PC-9 (cell line): ENCODE measurements at regions not wholly inside any gene's neighbourhood (a gene's known extent, or its start where the extent isn't known, plus 50 kb on each side); places are given as distances from the start of the nearest gene placed in this dataset.

Source experiments
- BruUV-seq: library from RNA; stranded (reverse); fragments of 400-500 nt; replicated peaks from 2 replicates; lab custom pipeline; 2021; lab: Mats Ljungman, UMichigan
- CTCF ChIA-PET: fragments of 300-600 bp; sonication (Branson Sonifier 250); formaldehyde crosslinking; loops from one replicate; lab custom pipeline; 2022; ENCODE audit warnings: antibody characterized with exemption; lab: Charles Lee
- POLR2A ChIA-PET: fragments of 300-600 bp; sonication (Branson Sonifier 250); formaldehyde crosslinking; loops from one replicate; lab custom pipeline; 2022; ENCODE audit warnings: antibody characterized with exemption; ENCODE audit not compliant: unreplicated experiment; lab: Charles Lee
- DNase-seq, 2 experiments: peaks; one replicate each; pipeline versions ENCODE4 v3.0.0 to v3.0.0-alpha.2; 2015 to 2022; ENCODE audit warnings: mixed read lengths in 1 of 2
- H2AFZ ChIP-seq: fragments of 200-600 bp; sonication (generic); 2 replicates; pipeline ENCODE4 v1.8.1; 2017; ENCODE audit warnings: antibody characterized with exemption
- H3F3A ChIP-seq: fragments of 200-600 bp; sonication (generic); 2 replicates; pipeline ENCODE4 v1.8.1; 2017; ENCODE audit warnings: antibody characterized with exemption, mild to moderate bottlenecking, low read depth; ENCODE audit not compliant: insufficient read depth
- H3K27ac ChIP-seq: fragments of 200-600 bp; sonication (generic); 2 replicates; pipeline ENCODE4 v1.6.1; 2016; ENCODE audit warnings: mixed run types
- H3K27me3 ChIP-seq: fragments of 200-600 bp; sonication (generic); 2 replicates; pipeline ENCODE4 v1.6.1; 2016; ENCODE audit warnings: low read depth, mixed run types; ENCODE audit not compliant: insufficient read depth
- H3K36me3 ChIP-seq: fragments of 200-600 bp; sonication (generic); 2 replicates; pipeline ENCODE4 v1.6.1; 2016; ENCODE audit warnings: low read depth, mixed run types
- H3K4me1 ChIP-seq: fragments of 200-600 bp; sonication (generic); replicated peaks from 2 replicates; pipeline ENCODE4 v1.6.1; 2016; ENCODE audit warnings: mixed run types; ENCODE audit not compliant: insufficient read depth
- H3K4me2 ChIP-seq: fragments of 200-600 bp; sonication (generic); 2 replicates; pipeline ENCODE4 v1.6.1; 2017; ENCODE audit warnings: mixed run types
- H3K4me3 ChIP-seq: fragments of 200-600 bp; sonication (generic); 2 replicates; pipeline ENCODE4 v1.6.1; 2016; ENCODE audit warnings: mixed run types
- H3K79me2 ChIP-seq: fragments of 200-600 bp; sonication (generic); 2 replicates; pipeline ENCODE4 v1.6.1; 2017; ENCODE audit warnings: low read depth, mixed run types
- H3K9me2 ChIP-seq: fragments of 200-600 bp; sonication (generic); 2 replicates; pipeline ENCODE4 v1.8.1; 2017; ENCODE audit warnings: mild to moderate bottlenecking; ENCODE audit not compliant: insufficient read depth
- H3K9me3 ChIP-seq: fragments of 200-600 bp; sonication (generic); 2 replicates; pipeline ENCODE4 v1.8.1; 2016; ENCODE audit warnings: low read depth; ENCODE audit not compliant: insufficient read depth
- H4K20me1 ChIP-seq: fragments of 200-600 bp; sonication (generic); 2 replicates; pipeline ENCODE4 v1.8.1; 2017; ENCODE audit not compliant: insufficient read depth
- CTCF ChIP-seq: fragments of 200-600 bp; sonication (generic); conservative IDR thresholded peaks from 2 replicates; pipeline ENCODE4 v1.6.1; 2017; ENCODE audit warnings: mixed run types, antibody characterized with exemption, mild to moderate bottlenecking, moderate library complexity
- EZH2 ChIP-seq: fragments of 200-600 bp; sonication (generic); IDR thresholded peaks from 2 replicates; pipeline ENCODE4 v1.8.0; 2017; ENCODE audit warnings: antibody characterized with exemption, low read depth
- intact Hi-C: fragments of 100-400 bp; cut with micrococcal nuclease; formaldehyde crosslinking; loops from one replicate; pipeline ENCODE4 v1.10.0; 2022; ENCODE audit not compliant: unreplicated experiment

- Histone ChIP-seq H3K4me2 (no peak overlapping the region), H4K20me1 (no peaks in the 10 kb centered on the region), H3K79me2 (no peaks in the 10 kb centered on the region), H3F3A (no peaks in the 10 kb centered on the region), H3K27ac (no peak overlapping the region), H3K9me3 (no peaks in the 10 kb centered on the region), H3K27me3 (no peaks in the 10 kb centered on the region), H3K9me2 (no peaks in the 10 kb centered on the region), H3K4me3 (no peak overlapping the region), H2AFZ (no peak overlapping the region), H3K4me1 (peaks cover 10% of the 10 kb centered on the region; the same call in 1 of the 2 replicates), H3K36me3 (no peaks in the 10 kb centered on the region)
- no peak for DNase-seq
- intact Hi-C loops = no loop called here
- POLR2A ChIA-PET = no interaction called here
- TF ChIP-seq EZH2 (no peak), CTCF (no peak)
- no TSS peak for BruUV-seq
- CTCF ChIA-PET = no interaction called here
Observed at GRCh38 chr20:57797401-57797800, 87.6 kb upstream of the PMEPA1 start.

- H3F3A ChIP-seq = no peaks in the 10 kb centered on the region
- no peaks in the 10 kb centered on the region for H3K9me2 ChIP-seq
- no peak overlapping the region for H3K4me2 ChIP-seq
- H3K4me1 ChIP-seq = peaks cover 10% of the 10 kb centered on the region; the same call in 1 of the 2 replicates
- BruUV-seq = no TSS peak
- CTCF ChIA-PET = no interaction called here
- no peaks in the 10 kb centered on the region for H3K9me3 ChIP-seq
- no peak overlapping the region for H3K4me3 ChIP-seq
- H4K20me1 ChIP-seq = no peaks in the 10 kb centered on the region
- no peaks in the 10 kb centered on the region for H3K27me3 ChIP-seq
- no peak overlapping the region for H3K27ac ChIP-seq
- TF ChIP-seq EZH2 (no peak), CTCF (no peak)
- intact Hi-C loops = no loop called here
- H2AFZ ChIP-seq = no peak overlapping the region
- POLR2A ChIA-PET = no interaction called here
- H3K36me3 ChIP-seq = no peaks in the 10 kb centered on the region
- DNase-seq = no peak
- H3K79me2 ChIP-seq = no peaks in the 10 kb centered on the region
Observed at GRCh38 chr20:57795977-57796560, 86.3 kb upstream of the PMEPA1 start.

- Histone ChIP-seq H3K27ac (no peak overlapping the region), H3K4me1 (peaks cover 10% of the 10 kb centered on the region; the same call in 1 of the 2 replicates), H3K79me2 (no peaks in the 10 kb centered on the region), H3K4me3 (no peak overlapping the region), H3F3A (no peaks in the 10 kb centered on the region), H2AFZ (no peak overlapping the region), H3K36me3 (no peaks in the 10 kb centered on the region), H3K9me2 (no peaks in the 10 kb centered on the region), H3K27me3 (no peaks in the 10 kb centered on the region), H4K20me1 (no peaks in the 10 kb centered on the region), H3K4me2 (no peak overlapping the region; the same call in 1 of the 2 replicates), H3K9me3 (no peaks in the 10 kb centered on the region)
- ChIA-PET CTCF (no interaction called here), POLR2A (no interaction called here)
- DNase-seq = peak; percentile 49 to 51
- no TSS peak for BruUV-seq
- TF ChIP-seq CTCF (no peak), EZH2 (no peak)
- intact Hi-C loops = no loop called here
Observed at GRCh38 chr20:57795342-57795697, 85.5 kb upstream of the PMEPA1 start.
